AG04450 (cell line): ENCODE measurements at regions not wholly inside any gene's neighbourhood (a gene's known extent, or its start where the extent isn't known, plus 50 kb on each side); places are given as distances from the start of the nearest gene placed in this dataset.

Source experiments
- CTCF ChIA-PET: fragments of 300-600, 350-600 bp; formaldehyde crosslinking; extraction: SDS; loops from one replicate; lab custom pipeline; 2022; ENCODE audit warnings: antibody characterized with exemption, inconsistent platforms; lab: Charles Lee
- POLR2A ChIA-PET: fragments of 350-600 bp; formaldehyde crosslinking; extraction: SDS; loops from one replicate; lab custom pipeline; 2021; ENCODE audit warnings: antibody characterized with exemption, inconsistent platforms; lab: Yijun Ruan, JAX
- DNase-seq: peaks from one replicate; pipeline ENCODE4 v3.0.0-alpha.2; 2011; ENCODE audit warnings: low read depth, low spot score
- H3K27ac ChIP-seq: one replicate; pipeline ENCODE4 v1.5.1; 2012; ENCODE audit warnings: low read depth, low read length, control low read depth
- H3K27me3 ChIP-seq: one replicate; pipeline ENCODE4 v1.6.0; 2012; ENCODE audit warnings: low read length; ENCODE audit not compliant: control insufficient read depth, insufficient read depth
- H3K4me3 ChIP-seq: 2 replicates; pipeline ENCODE4 v1.5.1; 2011; ENCODE audit warnings: mild to moderate bottlenecking, low read depth, low read length, control low read depth
- H3K9me3 ChIP-seq: 2 replicates; pipeline ENCODE4 v1.5.1; 2012; ENCODE audit warnings: low read length; ENCODE audit not compliant: control insufficient read depth, insufficient read depth
- CTCF ChIP-seq: IDR thresholded peaks from 2 replicates; pipeline ENCODE4 v1.5.1; 2011; ENCODE audit warnings: low read depth, low read length, control low read depth, inconsistent platforms

GRCh38 chr4:26144526-26145155 is 176.2 kb upstream of the RBPJ start:
- ChIA-PET POLR2A (no interaction called here), CTCF (interaction anchor here (1.5 kb wide), 1 partner anchor 63 kb away, joined by 4 read pairs; no protein-coding TSS in a partner anchor)
- Histone ChIP-seq H3K4me3 (no peak overlapping the region), H3K27ac (no peak overlapping the region), H3K27me3 (no peaks in the 10 kb centered on the region), H3K9me3 (no peaks in the 10 kb centered on the region)
- DNase-seq = no peak
- no peak for TF ChIP-seq CTCF

GRCh38 chr4:26145212-26145611 is 175.6 kb upstream of the RBPJ start:
- ChIA-PET POLR2A (no interaction called here), CTCF (interaction anchor here (1.5 kb wide), 1 partner anchor 63 kb away, joined by 4 read pairs; no protein-coding TSS in a partner anchor)

GRCh38 chr4:26148927-26149326 is 171.9 kb upstream of the RBPJ start:
- Histone ChIP-seq H3K27me3 (no peaks in the 10 kb centered on the region), H3K4me3 (no peak overlapping the region), H3K27ac (no peak overlapping the region), H3K9me3 (no peaks in the 10 kb centered on the region)
- ChIA-PET CTCF (no interaction called here), POLR2A (no interaction called here)
- no peak for DNase-seq
- no peak for TF ChIP-seq CTCF

More at GRCh38 chr4:26145212-26145611, 175.6 kb upstream of the RBPJ start:
- TF ChIP-seq CTCF = no peak
- DNase-seq = no peak
- Histone ChIP-seq H3K9me3 (no peaks in the 10 kb centered on the region), H3K27me3 (no peaks in the 10 kb centered on the region), H3K27ac (no peak overlapping the region), H3K4me3 (no peak overlapping the region)

GRCh38 chr4:26150948-26151347 is 169.9 kb upstream of the RBPJ start:
- no peak for DNase-seq
- ChIA-PET CTCF (no interaction called here), POLR2A (interaction anchor here (1.0 kb wide), 1 partner anchor 9 kb away, joined by 3 read pairs; no protein-coding TSS in a partner anchor)
- Histone ChIP-seq H3K27me3 (no peaks in the 10 kb centered on the region), H3K27ac (peak overlapping the region; percentile 69), H3K4me3 (no peak overlapping the region), H3K9me3 (no peaks in the 10 kb centered on the region)
- TF ChIP-seq CTCF = no peak

GRCh38 chr4:26151615-26152014 is 169.2 kb upstream of the RBPJ start:
- no peak overlapping the region for H3K4me3 ChIP-seq
- ChIA-PET CTCF (interaction anchor here (1.2 kb wide), 1 partner anchor 10 kb away, joined by 3 read pairs; no protein-coding TSS in a partner anchor), POLR2A (no interaction called here)
- no peaks in the 10 kb centered on the region for H3K27me3 ChIP-seq
- H3K9me3 ChIP-seq = no peaks in the 10 kb centered on the region
- no peak for TF ChIP-seq CTCF
- no peak for DNase-seq
- H3K27ac ChIP-seq = peak overlapping the region; percentile 66
